ENCODE measurements at regions not wholly inside any gene's neighbourhood (a gene's known extent, or its start where the extent isn't known, plus 50 kb on each side); places are given as distances from the start of the nearest gene placed in this dataset.

DNA sequence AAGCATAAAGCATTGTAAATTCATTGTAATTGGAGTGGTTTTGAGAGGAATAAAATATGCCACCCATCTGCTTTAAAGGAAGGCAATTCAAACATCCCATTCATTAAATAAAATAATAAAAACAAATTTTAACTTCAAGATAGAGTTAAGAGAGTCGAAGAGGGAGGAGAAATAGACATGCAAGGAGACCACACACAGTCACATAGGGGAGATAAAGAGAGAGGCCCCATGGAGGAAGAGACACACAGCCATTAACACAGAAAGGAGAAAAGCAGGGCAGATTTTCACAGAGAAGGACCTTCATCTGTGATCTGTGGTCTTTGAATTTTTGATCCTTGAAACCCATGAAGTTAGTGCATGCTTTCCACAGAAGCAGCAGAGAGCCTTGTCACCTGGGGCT, 214.3 kb upstream of the TCF21 start:
- Histone ChIP-seq H3K4me1 (ENCODE audit: control insufficient read depth in 1 of 2, insufficient read depth in 2 of 2, low read length in 2 of 2) (peaks cover 0 to 2% of the 10 kb centered on the region in 2 experiments), H3K79me1 (ENCODE audit: low read length) (no peaks in the 10 kb centered on the region), H2BK120ac (ENCODE audit: insufficient read depth, low read length, poor library complexity) (no peak overlapping the region), H2BK12ac (ENCODE audit: low read length) (no peak overlapping the region), H3K27me3 (ENCODE audit: insufficient read depth, low read length) (no peaks in the 10 kb centered on the region), H3K36me3 (ENCODE audit: control insufficient read depth in 1 of 2, insufficient read depth in 2 of 2, low read length in 2 of 2) (no peaks in the 10 kb centered on the region), H2AK5ac (ENCODE audit: low read length) (no peak overlapping the region), H3K4me3 (ENCODE audit: low read depth, low read length) (no peak overlapping the region), H3K14ac (ENCODE audit: low read length) (no peak overlapping the region), H3K9me3 (ENCODE audit: insufficient read depth, low read depth, low read length) (no peaks in the 10 kb centered on the region), H3K9ac (ENCODE audit: low read length) (no peak overlapping the region), H3K4me2 (ENCODE audit: low read length) (no peak overlapping the region), H4K91ac (ENCODE audit: low read depth, low read length) (no peak overlapping the region), H3K27ac (ENCODE audit: low read depth, low read length) (no peak overlapping the region), H2BK5ac (ENCODE audit: low read depth, low read length, poor library complexity) (no peak overlapping the region), H4K8ac (ENCODE audit: low read depth, low read length) (no peak overlapping the region), H3K18ac (ENCODE audit: low read length) (no peak overlapping the region), H3K79me2 (ENCODE audit: control insufficient read depth, insufficient read depth, low read length, poor library complexity) (no peaks in the 10 kb centered on the region), H3K23ac (ENCODE audit: low read length) (no peak overlapping the region), H2AFZ (ENCODE audit: insufficient read depth, low read length, poor library complexity) (no peak overlapping the region), H4K12ac (ENCODE audit: low read depth, low read length) (no peak overlapping the region), H3K4ac (ENCODE audit: low read depth, low read length) (no peak overlapping the region)
- WGBS (ENCODE audit: extremely low coverage, insufficient coverage, insufficient read length) = no CpG with 5 or more reads among the region's 1 CpG
- DNase-seq = no peak

DNA sequence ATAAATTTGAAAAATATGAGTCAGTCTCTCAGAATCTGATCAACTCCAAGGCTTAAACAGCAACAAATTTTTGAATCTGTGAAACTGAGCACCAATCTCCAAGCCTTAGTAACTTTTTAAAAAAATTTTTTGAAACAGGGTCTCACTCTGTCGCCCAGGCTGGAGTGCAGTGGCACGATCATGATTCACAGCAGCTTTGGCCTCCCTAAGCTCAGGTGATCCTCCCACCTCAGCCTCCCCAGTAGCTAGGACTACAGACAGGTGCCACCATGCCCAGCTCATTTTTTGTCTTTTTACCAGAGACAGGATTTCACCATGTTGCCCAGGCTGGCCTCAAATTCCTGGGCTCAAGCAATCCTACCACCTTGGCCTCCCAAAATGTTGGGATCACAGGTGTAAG, 207.9 kb upstream of the TCF21 start:
- Histone ChIP-seq H3K14ac (ENCODE audit: low read length) (no peak overlapping the region), H3K9me3 (ENCODE audit: insufficient read depth, low read depth, low read length) (no peaks in the 10 kb centered on the region), H2AK5ac (ENCODE audit: low read length) (no peak overlapping the region), H2AFZ (ENCODE audit: insufficient read depth, low read length, poor library complexity) (no peak overlapping the region), H4K91ac (ENCODE audit: low read depth, low read length) (no peak overlapping the region), H2BK120ac (ENCODE audit: insufficient read depth, low read length, poor library complexity) (no peak overlapping the region), H3K36me3 (ENCODE audit: control insufficient read depth in 1 of 2, insufficient read depth in 2 of 2, low read length in 2 of 2) (no peaks in the 10 kb centered on the region), H4K12ac (ENCODE audit: low read depth, low read length) (no peak overlapping the region), H3K18ac (ENCODE audit: low read length) (no peak overlapping the region), H3K4ac (ENCODE audit: low read depth, low read length) (no peak overlapping the region), H3K79me1 (ENCODE audit: low read length) (no peaks in the 10 kb centered on the region), H3K79me2 (ENCODE audit: control insufficient read depth, insufficient read depth, low read length, poor library complexity) (no peaks in the 10 kb centered on the region), H4K8ac (ENCODE audit: low read depth, low read length) (no peak overlapping the region), H3K4me3 (ENCODE audit: low read depth, low read length) (no peak overlapping the region), H3K27me3 (ENCODE audit: insufficient read depth, low read length) (no peaks in the 10 kb centered on the region), H3K4me2 (ENCODE audit: low read length) (no peak overlapping the region), H3K4me1 (ENCODE audit: control insufficient read depth in 1 of 2, insufficient read depth in 2 of 2, low read length in 2 of 2) (no peaks in the 10 kb centered on the region), H2BK12ac (ENCODE audit: low read length) (no peak overlapping the region), H2BK5ac (ENCODE audit: low read depth, low read length, poor library complexity) (no peak overlapping the region), H3K23ac (ENCODE audit: low read length) (no peak overlapping the region), H3K27ac (ENCODE audit: low read depth, low read length) (no peak overlapping the region), H3K9ac (ENCODE audit: low read length) (no peak overlapping the region)
- DNase-seq = no peak
- no CpG with 5 or more reads among the region's 2 CpGs for WGBS (ENCODE audit: extremely low coverage, insufficient coverage, insufficient read length)

DNA sequence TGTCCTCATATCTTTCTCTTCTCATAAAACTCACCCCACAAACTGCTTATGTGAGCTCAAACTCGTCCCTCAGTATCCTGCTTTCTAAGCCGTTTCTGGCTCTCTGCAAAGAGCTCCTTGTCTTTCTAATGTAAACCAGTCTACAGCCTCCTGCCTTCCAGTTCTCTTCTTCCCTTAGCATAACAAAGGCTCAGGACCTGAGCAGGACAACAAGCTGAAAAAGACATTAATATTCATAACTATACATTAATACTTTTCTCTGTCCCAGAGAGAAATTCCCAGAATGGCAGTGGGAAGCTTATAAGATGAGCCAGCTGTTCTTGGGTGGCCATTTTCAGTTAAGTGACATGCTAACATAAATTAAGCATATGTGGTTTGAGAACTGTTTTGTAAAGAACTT, 207.0 kb upstream of the TCF21 start:
- no peak overlapping the region for H2AK5ac ChIP-seq (ENCODE audit: low read length)
- no peaks in the 10 kb centered on the region for H3K79me1 ChIP-seq (ENCODE audit: low read length)
- no peak overlapping the region for H4K8ac ChIP-seq (ENCODE audit: low read depth, low read length)
- no peak overlapping the region for H3K4me2 ChIP-seq (ENCODE audit: low read length)
- H3K79me2 ChIP-seq (ENCODE audit: control insufficient read depth, insufficient read depth, low read length, poor library complexity) = no peaks in the 10 kb centered on the region
- no peak overlapping the region for H3K23ac ChIP-seq (ENCODE audit: low read length)
- no peak overlapping the region for H3K4me3 ChIP-seq (ENCODE audit: low read depth, low read length)
- H3K9ac ChIP-seq (ENCODE audit: low read length) = no peak overlapping the region
- no peak overlapping the region for H3K4ac ChIP-seq (ENCODE audit: low read depth, low read length)
- no peak overlapping the region for H3K27ac ChIP-seq (ENCODE audit: low read depth, low read length)
- no peak overlapping the region for H4K12ac ChIP-seq (ENCODE audit: low read depth, low read length)
- no peaks in the 10 kb centered on the region for H3K9me3 ChIP-seq (ENCODE audit: insufficient read depth, low read depth, low read length)
- H2BK5ac ChIP-seq (ENCODE audit: low read depth, low read length, poor library complexity) = no peak overlapping the region
- no peak overlapping the region for H2BK120ac ChIP-seq (ENCODE audit: insufficient read depth, low read length, poor library complexity)
- no peak overlapping the region for H3K14ac ChIP-seq (ENCODE audit: low read length)
- H3K18ac ChIP-seq (ENCODE audit: low read length) = no peak overlapping the region
- no peak overlapping the region for H2BK12ac ChIP-seq (ENCODE audit: low read length)
- DNase-seq = no peak
- WGBS (ENCODE audit: extremely low coverage, insufficient coverage, insufficient read length) = no CpG with 5 or more reads among the region's 2 CpGs
- no peaks in the 10 kb centered on the region for H3K36me3 ChIP-seq (ENCODE audit: control insufficient read depth in 1 of 2, insufficient read depth in 2 of 2, low read length in 2 of 2)
- H3K4me1 ChIP-seq (ENCODE audit: control insufficient read depth in 1 of 2, insufficient read depth in 2 of 2, low read length in 2 of 2) = no peaks in the 10 kb centered on the region
- no peak overlapping the region for H4K91ac ChIP-seq (ENCODE audit: low read depth, low read length)
- no peak overlapping the region for H2AFZ ChIP-seq (ENCODE audit: insufficient read depth, low read length, poor library complexity)
- no peaks in the 10 kb centered on the region for H3K27me3 ChIP-seq (ENCODE audit: insufficient read depth, low read length)

DNA sequence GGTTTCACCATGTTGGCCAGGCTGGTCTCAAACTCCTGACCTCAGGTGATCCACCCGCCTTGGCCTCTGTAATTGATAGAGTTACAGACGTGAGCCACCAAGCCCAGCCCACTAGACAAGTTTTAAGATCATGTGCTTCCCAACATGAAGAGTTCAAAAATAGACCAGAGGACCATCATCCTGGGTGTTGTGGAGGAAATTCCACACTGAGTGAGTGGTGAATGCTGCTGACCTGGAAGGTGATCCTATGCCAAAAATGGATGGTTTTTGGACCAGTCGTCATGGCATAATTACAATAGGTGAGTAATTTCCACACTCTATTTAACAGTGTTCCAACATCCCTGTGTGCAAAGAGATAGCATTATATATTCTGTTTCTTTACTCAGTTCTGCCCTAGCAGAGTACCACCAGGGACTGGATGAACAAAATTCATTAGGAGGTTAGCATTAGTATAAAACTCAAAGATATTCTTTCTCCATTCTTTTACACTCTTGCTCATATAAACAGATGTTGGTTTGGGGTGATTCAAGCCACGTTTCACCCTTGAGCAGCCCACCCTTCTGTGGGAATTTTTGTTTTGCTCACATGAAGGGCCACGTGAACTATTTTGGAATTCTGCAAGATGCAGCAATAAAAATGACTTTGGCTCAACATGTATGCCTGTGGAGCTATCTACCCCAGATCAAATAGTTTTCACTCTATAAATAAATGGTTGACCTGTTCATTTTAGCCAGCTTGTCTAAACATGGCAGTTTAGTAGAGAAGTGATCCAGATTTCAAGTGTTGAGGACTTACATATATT, 206.2 kb upstream of the TCF21 start:
- Histone ChIP-seq H3K23ac (ENCODE audit: low read length) (peak overlapping the region; percentile 85), H2BK120ac (ENCODE audit: insufficient read depth, low read length, poor library complexity) (no peak overlapping the region), H3K4me3 (ENCODE audit: low read depth, low read length) (no peak overlapping the region), H3K9me3 (ENCODE audit: insufficient read depth, low read depth, low read length) (no peaks in the 10 kb centered on the region), H3K4ac (ENCODE audit: low read depth, low read length) (no peak overlapping the region), H3K79me2 (ENCODE audit: control insufficient read depth, insufficient read depth, low read length, poor library complexity) (no peaks in the 10 kb centered on the region), H4K91ac (ENCODE audit: low read depth, low read length) (no peak overlapping the region), H3K4me1 (ENCODE audit: control insufficient read depth in 1 of 2, insufficient read depth in 2 of 2, low read length in 2 of 2) (no peaks in the 10 kb centered on the region), H2BK12ac (ENCODE audit: low read length) (no peak overlapping the region), H3K9ac (ENCODE audit: low read length) (no peak overlapping the region), H2AFZ (ENCODE audit: insufficient read depth, low read length, poor library complexity) (no peak overlapping the region), H4K8ac (ENCODE audit: low read depth, low read length) (no peak overlapping the region), H4K12ac (ENCODE audit: low read depth, low read length) (no peak overlapping the region), H3K27me3 (ENCODE audit: insufficient read depth, low read length) (no peaks in the 10 kb centered on the region), H2AK5ac (ENCODE audit: low read length) (no peak overlapping the region), H3K27ac (ENCODE audit: low read depth, low read length) (no peak overlapping the region), H3K36me3 (ENCODE audit: control insufficient read depth in 1 of 2, insufficient read depth in 2 of 2, low read length in 2 of 2) (no peaks in the 10 kb centered on the region), H3K18ac (ENCODE audit: low read length) (no peak overlapping the region), H3K14ac (ENCODE audit: low read length) (no peak overlapping the region), H3K79me1 (ENCODE audit: low read length) (no peaks in the 10 kb centered on the region), H3K4me2 (ENCODE audit: low read length) (no peak overlapping the region), H2BK5ac (ENCODE audit: low read depth, low read length, poor library complexity) (no peak overlapping the region)
- no peak for DNase-seq
- no CpG with 5 or more reads among the region's 5 CpGs for WGBS (ENCODE audit: extremely low coverage, insufficient coverage, insufficient read length)
